GM13976 (cell line): ENCODE measurements at regions not wholly inside any gene's neighbourhood (a gene's known extent, or its start where the extent isn't known, plus 50 kb on each side); places are given as distances from the start of the nearest gene placed in this dataset.

Experiments
- DNase-seq: peaks from one replicate; pipeline ENCODE4 v3.0.0; 2012; ENCODE audit warnings: low spot score
- CTCF ChIP-seq: IDR thresholded peaks from 2 replicates; pipeline ENCODE4 v1.5.1; 2012; ENCODE audit warnings: borderline replicate concordance, mild to moderate bottlenecking; ENCODE audit not compliant: insufficient read depth; ENCODE audit errors: extremely low read depth, missing control alignments, control extremely low read depth
- in situ Hi-C: fragments of 300-500 bp; cut with MboI; formaldehyde crosslinking; loops from one replicate; pipeline ENCODE4 v1.12.0; 2022; ENCODE audit warnings: low sequenced_read_pairs, mixed read lengths, inconsistent platforms; ENCODE audit not compliant: unreplicated experiment

DNA sequence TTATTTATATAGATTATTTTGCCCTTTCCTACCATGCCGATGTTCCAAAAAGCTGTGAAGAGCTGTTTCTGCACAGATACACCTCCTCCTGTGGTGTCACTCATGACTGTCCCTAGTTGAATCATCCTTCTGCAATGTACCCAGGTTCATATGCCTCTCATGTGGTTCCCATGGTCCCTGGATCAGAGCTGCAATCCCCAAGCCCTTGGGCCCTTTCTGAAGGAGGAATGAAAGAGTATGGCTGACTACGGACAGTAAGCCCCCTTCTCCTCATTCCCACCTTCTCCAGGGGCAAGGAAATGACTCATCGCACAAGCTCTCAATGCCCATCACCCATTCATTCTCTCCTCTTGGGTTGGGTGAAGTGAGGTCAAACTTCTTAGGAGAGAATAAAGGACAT lies 63.9 kb upstream of the ACVR1 start:
- in situ Hi-C loops: no loop called here
- no peak for DNase-seq
- TF ChIP-seq CTCF: no peak

DNA sequence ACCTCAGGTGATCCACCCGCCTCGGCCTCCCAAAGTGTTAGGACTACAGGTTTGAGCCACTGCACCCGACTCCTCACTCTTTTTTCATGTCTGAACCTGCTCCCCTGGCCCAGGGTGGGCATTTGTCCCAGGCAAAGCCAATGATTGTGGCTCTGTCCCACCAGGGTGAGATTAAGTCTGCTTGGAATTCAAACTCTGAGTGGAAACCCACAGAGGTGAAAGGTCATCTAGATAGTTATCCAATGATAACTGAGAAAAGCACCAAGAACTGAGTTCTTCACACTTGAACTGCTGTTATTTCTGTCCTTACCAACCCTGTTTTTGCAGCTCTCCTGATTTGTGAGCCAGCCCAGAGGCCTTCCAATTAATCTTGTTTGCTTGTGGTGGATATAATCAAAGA lies 62.4 kb upstream of the ACVR1 start:
- TF ChIP-seq CTCF: no peak
- in situ Hi-C loops: no loop called here
- no peak for DNase-seq

- in situ Hi-C loops: no loop called here
- no peak for DNase-seq
- no peak for TF ChIP-seq CTCF
These were observed 60.3 kb upstream of the ACVR1 start for GRCh38 chr2:157936406-157936805.

GRCh38 chr2:157935378-157935906 lies 59.3 kb upstream of the ACVR1 start:
- in situ Hi-C loops: no loop called here
- TF ChIP-seq CTCF: no peak
- DNase-seq: no peak

- in situ Hi-C loops: no loop called here
- no peak for TF ChIP-seq CTCF
- DNase-seq: no peak
These were observed 58.7 kb upstream of the ACVR1 start for GRCh38 chr2:157934684-157935377.

DNA sequence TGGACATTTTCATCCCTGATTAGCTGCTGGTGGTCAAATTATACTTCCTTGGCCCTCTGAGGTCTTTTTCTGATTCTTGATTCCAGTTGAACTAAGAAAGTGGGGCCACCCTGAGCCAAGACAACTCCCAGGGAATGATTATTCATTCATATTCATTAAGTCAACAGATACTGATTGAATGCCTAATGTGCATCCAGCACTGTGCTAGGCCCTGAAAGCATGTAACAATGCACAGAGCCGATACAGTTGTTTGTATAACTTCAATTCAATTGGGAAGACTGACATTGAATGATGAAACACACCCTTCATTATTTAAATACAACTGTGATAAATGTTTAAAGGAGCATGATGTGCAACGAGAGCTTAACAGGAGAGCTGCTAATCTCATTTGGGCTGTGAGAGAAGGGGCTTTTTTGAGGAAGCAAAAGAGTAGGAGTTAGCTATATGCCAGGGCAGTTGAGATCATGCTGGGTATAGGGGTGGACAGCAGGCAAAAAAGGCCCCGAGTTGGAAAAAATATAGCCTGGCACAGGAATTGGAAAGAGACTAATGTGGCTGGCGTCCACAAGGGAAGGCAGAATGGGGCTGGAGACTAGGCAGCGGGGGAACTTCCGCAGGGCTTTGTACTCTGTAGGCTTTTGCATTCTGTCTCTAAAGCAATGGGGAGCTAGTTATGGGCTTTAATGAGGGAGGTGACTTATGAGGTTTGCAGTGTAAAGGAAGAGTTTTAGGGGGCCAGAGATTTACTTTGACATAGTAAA lies 57.2 kb upstream of the ACVR1 start:
- in situ Hi-C loops: no loop called here
- no peak for DNase-seq
- no peak for TF ChIP-seq CTCF
